Gastrocnemius medialis (tissue), 4 donors: ENCODE measurements at regions not wholly inside any gene's neighbourhood (a gene's known extent, or its start where the extent isn't known, plus 50 kb on each side); places are given as distances from the start of the nearest gene placed in this dataset.

Experiments
- POLR2A ChIP-seq, 2 donors: fragments of 450-650 bp; IDR thresholded peaks; one replicate each; pipeline ENCODE4 v1.6.1; 2017; ENCODE audit warnings: antibody characterized with exemption in 2 of 2, mild to moderate bottlenecking in 2 of 2, moderate library complexity in 2 of 2
- TF ChIP-seq, protein P1 (sequence below), 5 experiments: fragments of 450-650 bp in 3 of 5; fragments of 200-600 bp in 2 of 5; sonication (generic) in 2 of 5; IDR thresholded peaks in 4 of 5; conservative IDR thresholded peaks in 1 of 5; 1 replicate in 4 of 5; 2 replicates in 1 of 5; pipeline ENCODE4 v1.5.1; 2016 to 2019; ENCODE audit warnings: antibody characterized with exemption in 5 of 5, mild to moderate bottlenecking in 3 of 5, moderate library complexity in 3 of 5

DNA sequence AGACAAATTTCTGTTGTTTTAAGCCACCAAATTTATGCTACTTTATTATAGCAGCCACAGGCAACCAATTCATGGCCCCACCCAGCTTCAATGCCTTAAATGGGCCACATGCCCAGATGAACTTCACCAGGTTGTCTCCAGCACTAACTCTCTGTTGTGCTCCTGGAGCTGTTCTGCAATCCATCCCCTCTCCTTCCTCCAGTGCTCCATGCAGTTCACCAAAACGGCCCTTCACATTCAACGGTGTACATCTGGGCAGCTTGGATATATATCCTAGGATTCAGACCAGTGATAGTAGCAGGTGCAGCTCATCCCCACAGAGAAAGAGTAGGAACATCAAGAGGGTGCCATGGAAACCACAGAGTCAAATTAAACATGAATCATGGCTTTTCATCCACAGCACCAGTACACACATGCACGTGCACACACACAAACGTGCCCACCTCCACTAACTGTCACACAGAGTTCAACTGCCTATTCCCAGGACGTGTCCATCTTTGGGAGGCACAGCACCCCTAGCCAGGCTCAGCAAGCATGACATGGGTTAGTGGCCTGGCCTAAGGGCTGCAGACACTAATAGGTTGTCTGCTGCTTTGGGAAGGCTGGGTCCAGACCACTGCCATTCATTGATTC is 134.5 kb downstream of the MED10 start:
- TF ChIP-seq, protein P1, sequence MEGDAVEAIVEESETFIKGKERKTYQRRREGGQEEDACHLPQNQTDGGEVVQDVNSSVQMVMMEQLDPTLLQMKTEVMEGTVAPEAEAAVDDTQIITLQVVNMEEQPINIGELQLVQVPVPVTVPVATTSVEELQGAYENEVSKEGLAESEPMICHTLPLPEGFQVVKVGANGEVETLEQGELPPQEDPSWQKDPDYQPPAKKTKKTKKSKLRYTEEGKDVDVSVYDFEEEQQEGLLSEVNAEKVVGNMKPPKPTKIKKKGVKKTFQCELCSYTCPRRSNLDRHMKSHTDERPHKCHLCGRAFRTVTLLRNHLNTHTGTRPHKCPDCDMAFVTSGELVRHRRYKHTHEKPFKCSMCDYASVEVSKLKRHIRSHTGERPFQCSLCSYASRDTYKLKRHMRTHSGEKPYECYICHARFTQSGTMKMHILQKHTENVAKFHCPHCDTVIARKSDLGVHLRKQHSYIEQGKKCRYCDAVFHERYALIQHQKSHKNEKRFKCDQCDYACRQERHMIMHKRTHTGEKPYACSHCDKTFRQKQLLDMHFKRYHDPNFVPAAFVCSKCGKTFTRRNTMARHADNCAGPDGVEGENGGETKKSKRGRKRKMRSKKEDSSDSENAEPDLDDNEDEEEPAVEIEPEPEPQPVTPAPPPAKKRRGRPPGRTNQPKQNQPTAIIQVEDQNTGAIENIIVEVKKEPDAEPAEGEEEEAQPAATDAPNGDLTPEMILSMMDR (IDR thresholded peaks at IDR 0.05 in 4 of 5, conservative IDR thresholded peaks at IDR 0.05 in 1 of 5), result no peak
- no peak for TF ChIP-seq POLR2A (IDR thresholded peaks at IDR 0.05)
